IMR-90 (cell line): ENCODE measurements at regions not wholly inside any gene's neighbourhood (a gene's known extent, or its start where the extent isn't known, plus 50 kb on each side); places are given as distances from the start of the nearest gene placed in this dataset.

Experiments used
- ATAC-seq: fragments of 200-7000 bp; cut with Tn5 transposase; 2 replicates; pipeline ENCODE4 v1.9.1; 2020; ENCODE audit warnings: low read depth, mild to moderate bottlenecking, moderate library complexity
- BruUV-seq: library from RNA; stranded (reverse); fragments of 400-500 nt; replicated peaks from 2 replicates; lab custom pipeline; 2021; lab: Mats Ljungman, UMichigan
- CTCF ChIA-PET: fragments of 300-600 bp; formaldehyde crosslinking; extraction: SDS; loops from one replicate; lab custom pipeline; 2021; ENCODE audit warnings: antibody characterized with exemption; lab: Yijun Ruan, JAX
- POLR2A ChIA-PET: fragments of 300-600 bp; sonication (Branson Sonifier 250); formaldehyde crosslinking; loops from one replicate; lab custom pipeline; 2022; ENCODE audit warnings: antibody characterized with exemption; ENCODE audit not compliant: unreplicated experiment; lab: Charles Lee
- DNase-seq: peaks from one replicate; pipeline ENCODE4 v3.0.0; 2013
- H2AFZ ChIP-seq: replicated peaks from 2 replicates; pipeline ENCODE3; 2013; ENCODE audit warnings: low read length, mild to moderate bottlenecking; ENCODE audit not compliant: poor library complexity
- H2AK5ac ChIP-seq: 2 replicates; pipeline ENCODE4 v1.6.1; 2013; ENCODE audit warnings: low read depth, low read length, inconsistent platforms
- H2AK9ac ChIP-seq: replicated peaks from 2 replicates; pipeline ENCODE3; 2013; ENCODE audit warnings: mild to moderate bottlenecking, low read depth, low read length, moderate library complexity; ENCODE audit not compliant: poor library complexity
- H2BK120ac ChIP-seq: 2 replicates; pipeline ENCODE4 v1.6.1; 2013; ENCODE audit warnings: low read depth, low read length, inconsistent platforms
- H2BK15ac ChIP-seq: 3 replicates; pipeline ENCODE4 v1.6.1; 2013; ENCODE audit warnings: low read depth, low read length, inconsistent platforms
- H2BK20ac ChIP-seq: 2 replicates; pipeline ENCODE4 v1.6.1; 2013; ENCODE audit warnings: low read depth, mild to moderate bottlenecking, inconsistent platforms, low read length, moderate library complexity
- H2BK5ac ChIP-seq: 2 replicates; pipeline ENCODE4 v1.6.1; 2013; ENCODE audit warnings: mild to moderate bottlenecking, low read depth, low read length, inconsistent platforms; ENCODE audit not compliant: poor library complexity, severe bottlenecking
- H3K14ac ChIP-seq: replicated peaks from 2 replicates; pipeline ENCODE4 v1.6.1; 2013; ENCODE audit warnings: low read depth, low read length, inconsistent platforms
- H3K18ac ChIP-seq: 2 replicates; pipeline ENCODE4 v1.6.1; 2013; ENCODE audit warnings: low read depth, low read length, control low read depth
- H3K23ac ChIP-seq: 2 replicates; pipeline ENCODE4 v1.6.1; 2013; ENCODE audit warnings: low read depth, low read length, inconsistent platforms
- H3K27ac ChIP-seq: 2 replicates; pipeline ENCODE4 v1.5.1; 2013; ENCODE audit warnings: mild to moderate bottlenecking, control low read depth, low read length; ENCODE audit not compliant: insufficient read depth
- H3K27me3 ChIP-seq: 2 replicates; pipeline ENCODE4 v1.6.1; 2013; ENCODE audit warnings: low read length; ENCODE audit not compliant: control insufficient read depth, insufficient read depth
- H3K36me3 ChIP-seq: 2 replicates; pipeline ENCODE4 v1.6.1; 2013; ENCODE audit warnings: low read length, mixed read lengths; ENCODE audit not compliant: control insufficient read depth, insufficient read depth
- H3K4ac ChIP-seq: 2 replicates; pipeline ENCODE4 v1.6.1; 2013; ENCODE audit warnings: low read depth, low read length, inconsistent platforms
- H3K4me1 ChIP-seq: 2 replicates; pipeline ENCODE4 v1.6.1; 2013; ENCODE audit warnings: low read length, mixed read lengths; ENCODE audit not compliant: control insufficient read depth, insufficient read depth
- H3K4me2 ChIP-seq: 2 replicates; pipeline ENCODE4 v1.6.1; 2013; ENCODE audit warnings: low read depth, mild to moderate bottlenecking, control low read depth, low read length, moderate library complexity
- H3K4me3 ChIP-seq: 2 replicates; pipeline ENCODE4 v1.5.1; 2013; ENCODE audit warnings: low read depth, mild to moderate bottlenecking, control low read depth, low read length, moderate library complexity; ENCODE audit not compliant: insufficient read depth
- H3K56ac ChIP-seq: 2 replicates; pipeline ENCODE4 v1.6.1; 2013; ENCODE audit warnings: low read length, inconsistent platforms; ENCODE audit not compliant: insufficient read depth; ENCODE audit errors: extremely low read depth
- H3K79me1 ChIP-seq, 2 experiments: 2 replicates each; pipeline ENCODE4 v1.6.1; 2013; ENCODE audit warnings: low read length in 2 of 2, inconsistent platforms in 1 of 2, low read depth in 1 of 2
- H3K9ac ChIP-seq: 2 replicates; pipeline ENCODE4 v1.6.1; 2013; ENCODE audit warnings: low read depth, low read length, control low read depth
- H3K9me1 ChIP-seq: 2 replicates; pipeline ENCODE4 v1.6.1; 2013; ENCODE audit warnings: low read length, inconsistent platforms; ENCODE audit not compliant: insufficient read depth
- H3K9me3 ChIP-seq: 2 replicates; pipeline ENCODE4 v1.6.1; 2013; ENCODE audit warnings: low read length; ENCODE audit not compliant: control insufficient read depth, insufficient read depth
- H4K20me1 ChIP-seq: 2 replicates; pipeline ENCODE4 v1.6.1; 2013; ENCODE audit warnings: low read length, inconsistent platforms; ENCODE audit not compliant: insufficient read depth
- H4K5ac ChIP-seq: 2 replicates; pipeline ENCODE4 v1.6.1; 2013; ENCODE audit warnings: mild to moderate bottlenecking, low read depth, low read length, control low read depth
- H4K8ac ChIP-seq, 2 experiments: 2 replicates each; pipeline ENCODE4 v1.6.1; 2013; ENCODE audit warnings: low read depth in 2 of 2, low read length in 2 of 2, control low read depth in 1 of 2, inconsistent platforms in 1 of 2
- H4K91ac ChIP-seq: 2 replicates; pipeline ENCODE4 v1.6.1; 2013; ENCODE audit warnings: low read depth, low read length, inconsistent platforms; ENCODE audit not compliant: insufficient read depth
- CHD1 ChIP-seq: IDR thresholded peaks from 2 replicates; pipeline ENCODE4 v1.6.1; 2012; ENCODE audit warnings: low read depth, low read length, improper control_type of control experiment
- MAZ ChIP-seq: IDR thresholded peaks from 2 replicates; pipeline ENCODE4 v1.6.1; 2012; ENCODE audit warnings: low read depth, mild to moderate bottlenecking, low read length, improper control_type of control experiment, moderate library complexity, borderline replicate concordance
- WGBS, 2 experiments: methylation state at CpG; one replicate each; pipeline versions ENCODE4 v1.1.5 to v1.1.7; 2013; ENCODE audit warnings: missing lambda C conversion rate in 2 of 2; ENCODE audit not compliant: insufficient read length in 1 of 2; ENCODE audit errors: extremely low coverage in 2 of 2; 5-methylcytosine and 5-hydroxymethylcytosine counted together
- dilution Hi-C: fragments of 300-500 bp; cut with HindIII; formaldehyde crosslinking; loops from one replicate; pipeline ENCODE4 v1.14.3; 2018; ENCODE audit warnings: low sequenced_read_pairs; ENCODE audit not compliant: unreplicated experiment
- in situ Hi-C: fragments of 300-500 bp; cut with MboI; formaldehyde crosslinking; loops from 3 replicates; pipeline ENCODE4 v1.14.3; 2019; ENCODE audit warnings: low sequenced_read_pairs, inconsistent platforms, mixed read lengths
- intact Hi-C: fragments of 100-400 bp; cut with micrococcal nuclease; formaldehyde crosslinking; loops from 2 replicates; pipeline ENCODE4 v1.10.0; 2022
- TF ChIP-seq, protein P1 (sequence below): fragments of 150-350 bp; IDR thresholded peaks from 2 replicates; pipeline ENCODE4 v1.6.1; 2016; ENCODE audit warnings: low read depth, mild to moderate bottlenecking, low read length, moderate library complexity, borderline replicate concordance
- TF ChIP-seq, protein P2 (sequence below): conservative IDR thresholded peaks from 2 replicates; pipeline ENCODE4 v1.5.1; 2012; ENCODE audit warnings: mild to moderate bottlenecking, low read depth, low read length, improper control_type of control experiment

DNA sequence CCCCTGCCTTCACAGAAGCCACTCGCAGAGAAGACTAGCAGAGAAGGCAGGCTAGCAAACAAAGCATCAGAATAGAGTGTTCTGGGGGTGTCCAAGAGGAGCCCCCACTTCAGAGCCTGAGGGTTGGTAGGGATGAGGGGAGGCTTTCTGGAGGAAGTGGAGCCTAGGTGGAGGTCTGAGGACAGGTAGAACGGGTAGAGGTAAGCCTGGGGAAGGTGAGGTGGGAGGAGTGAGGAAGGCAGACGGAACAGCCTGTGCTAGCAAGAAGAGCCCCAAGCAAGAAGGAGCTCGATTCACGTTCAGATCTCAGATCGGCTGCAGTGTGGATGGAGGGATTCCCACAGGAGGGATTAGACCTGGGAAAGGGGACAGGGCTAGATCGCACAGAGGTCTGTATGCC lies 66.0 kb upstream of the DUSP5 start:
- Histone ChIP-seq H2BK5ac (no peak overlapping the region), H3K27ac (no peak overlapping the region), H3K18ac (no peak overlapping the region), H3K27me3 (no peaks in the 10 kb centered on the region), H3K23ac (no peak overlapping the region), H3K9me3 (no peaks in the 10 kb centered on the region), H3K36me3 (no peaks in the 10 kb centered on the region), H3K56ac (no peak overlapping the region), H2AK9ac (peak overlapping the region; percentile 13), H3K9me1 (peaks cover 15% of the 10 kb centered on the region), H3K9ac (no peak overlapping the region), H4K8ac (no peak overlapping the region), H4K20me1 (no peaks in the 10 kb centered on the region), H2BK20ac (no peak overlapping the region), H3K4me1 (peaks cover 10% of the 10 kb centered on the region), H2AK5ac (no peak overlapping the region), H3K4ac (no peak overlapping the region; the same call in 1 of the 2 replicates), H4K5ac (no peak overlapping the region), H3K4me3 (no peak overlapping the region), H4K91ac (no peak overlapping the region), H2BK120ac (no peak overlapping the region), H2BK15ac (no peak overlapping the region), H3K4me2 (no peak overlapping the region), H3K79me1 (no peaks in the 10 kb centered on the region), H2AFZ (no peak overlapping the region), H3K14ac (no peak overlapping the region)
- no peak for ATAC-seq
- dilution Hi-C loops: no loop called here
- intact Hi-C loops: no loop called here
- in situ Hi-C loops: no loop called here
- WGBS, 2 experiments: 75% methylated on average over 5 of the region's 7 CpGs; no CpG with 5 or more reads in 1 of the 2 experiments
- DNase-seq: no peak
- no peak for TF ChIP-seq MAZ
- TF ChIP-seq, protein P1, sequence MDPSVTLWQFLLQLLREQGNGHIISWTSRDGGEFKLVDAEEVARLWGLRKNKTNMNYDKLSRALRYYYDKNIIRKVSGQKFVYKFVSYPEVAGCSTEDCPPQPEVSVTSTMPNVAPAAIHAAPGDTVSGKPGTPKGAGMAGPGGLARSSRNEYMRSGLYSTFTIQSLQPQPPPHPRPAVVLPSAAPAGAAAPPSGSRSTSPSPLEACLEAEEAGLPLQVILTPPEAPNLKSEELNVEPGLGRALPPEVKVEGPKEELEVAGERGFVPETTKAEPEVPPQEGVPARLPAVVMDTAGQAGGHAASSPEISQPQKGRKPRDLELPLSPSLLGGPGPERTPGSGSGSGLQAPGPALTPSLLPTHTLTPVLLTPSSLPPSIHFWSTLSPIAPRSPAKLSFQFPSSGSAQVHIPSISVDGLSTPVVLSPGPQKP: no peak
- TF ChIP-seq, protein P2, sequence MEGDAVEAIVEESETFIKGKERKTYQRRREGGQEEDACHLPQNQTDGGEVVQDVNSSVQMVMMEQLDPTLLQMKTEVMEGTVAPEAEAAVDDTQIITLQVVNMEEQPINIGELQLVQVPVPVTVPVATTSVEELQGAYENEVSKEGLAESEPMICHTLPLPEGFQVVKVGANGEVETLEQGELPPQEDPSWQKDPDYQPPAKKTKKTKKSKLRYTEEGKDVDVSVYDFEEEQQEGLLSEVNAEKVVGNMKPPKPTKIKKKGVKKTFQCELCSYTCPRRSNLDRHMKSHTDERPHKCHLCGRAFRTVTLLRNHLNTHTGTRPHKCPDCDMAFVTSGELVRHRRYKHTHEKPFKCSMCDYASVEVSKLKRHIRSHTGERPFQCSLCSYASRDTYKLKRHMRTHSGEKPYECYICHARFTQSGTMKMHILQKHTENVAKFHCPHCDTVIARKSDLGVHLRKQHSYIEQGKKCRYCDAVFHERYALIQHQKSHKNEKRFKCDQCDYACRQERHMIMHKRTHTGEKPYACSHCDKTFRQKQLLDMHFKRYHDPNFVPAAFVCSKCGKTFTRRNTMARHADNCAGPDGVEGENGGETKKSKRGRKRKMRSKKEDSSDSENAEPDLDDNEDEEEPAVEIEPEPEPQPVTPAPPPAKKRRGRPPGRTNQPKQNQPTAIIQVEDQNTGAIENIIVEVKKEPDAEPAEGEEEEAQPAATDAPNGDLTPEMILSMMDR: no peak
- TF ChIP-seq CHD1: no peak
- CTCF ChIA-PET: no interaction called here
- BruUV-seq: no TSS peak
- POLR2A ChIA-PET: no interaction called here
